Stimulated activated effector memory CD8-positive, alpha-beta T cell treated with anti-CD3 and anti-CD28 coated beads, Interleukin-12 subunit alpha, Interleukin-12 subunit beta, amount 100 ng/mL, for 72 hours (primary cell): ENCODE measurements at regions not wholly inside any gene's neighbourhood (a gene's known extent, or its start where the extent isn't known, plus 50 kb on each side); places are given as distances from the start of the nearest gene placed in this dataset.

Experiments
- ATAC-seq: fragments of 150-1000 bp; cut with Tn5 transposase; 2 replicates; pipeline ENCODE4 v1.10.0; 2021
- DNase-seq, 2 donors: peaks; one replicate each; pipeline ENCODE4 v3.0.0; 2021 to 2022; ENCODE audit warnings: low spot score in 2 of 2
- H3K27ac Mint-ChIP-seq: one replicate; pipeline ENCODE4 v1.8.0; 2022; ENCODE audit warnings: mild to moderate bottlenecking, mixed read lengths
- H3K36me3 Mint-ChIP-seq: one replicate; pipeline ENCODE4 v1.8.0; 2022; ENCODE audit warnings: mild to moderate bottlenecking, mixed read lengths
- H3K4me1 Mint-ChIP-seq: one replicate; pipeline ENCODE4 v1.8.0; 2022; ENCODE audit warnings: mixed read lengths
- H3K4me3 Mint-ChIP-seq: one replicate; pipeline ENCODE4 v1.8.0; 2022; ENCODE audit warnings: mild to moderate bottlenecking, mixed read lengths
- H3K9me3 Mint-ChIP-seq: one replicate; pipeline ENCODE4 v1.8.0; 2022; ENCODE audit warnings: mixed read lengths

- ATAC-seq (no peak), DNase-seq (no peak)
- peaks cover 6% of the 10 kb centered on the region for H3K9me3 Mint-ChIP-seq
- H3K27ac Mint-ChIP-seq, result no peak overlapping the region
- no peak overlapping the region for H3K4me3 Mint-ChIP-seq
- H3K36me3 Mint-ChIP-seq, result no peaks in the 10 kb centered on the region
- H3K4me1 Mint-ChIP-seq, result no peaks in the 10 kb centered on the region
Measured at GRCh38 chr2:2840681-2841300, 509.7 kb upstream of the MYT1L start.

DNA sequence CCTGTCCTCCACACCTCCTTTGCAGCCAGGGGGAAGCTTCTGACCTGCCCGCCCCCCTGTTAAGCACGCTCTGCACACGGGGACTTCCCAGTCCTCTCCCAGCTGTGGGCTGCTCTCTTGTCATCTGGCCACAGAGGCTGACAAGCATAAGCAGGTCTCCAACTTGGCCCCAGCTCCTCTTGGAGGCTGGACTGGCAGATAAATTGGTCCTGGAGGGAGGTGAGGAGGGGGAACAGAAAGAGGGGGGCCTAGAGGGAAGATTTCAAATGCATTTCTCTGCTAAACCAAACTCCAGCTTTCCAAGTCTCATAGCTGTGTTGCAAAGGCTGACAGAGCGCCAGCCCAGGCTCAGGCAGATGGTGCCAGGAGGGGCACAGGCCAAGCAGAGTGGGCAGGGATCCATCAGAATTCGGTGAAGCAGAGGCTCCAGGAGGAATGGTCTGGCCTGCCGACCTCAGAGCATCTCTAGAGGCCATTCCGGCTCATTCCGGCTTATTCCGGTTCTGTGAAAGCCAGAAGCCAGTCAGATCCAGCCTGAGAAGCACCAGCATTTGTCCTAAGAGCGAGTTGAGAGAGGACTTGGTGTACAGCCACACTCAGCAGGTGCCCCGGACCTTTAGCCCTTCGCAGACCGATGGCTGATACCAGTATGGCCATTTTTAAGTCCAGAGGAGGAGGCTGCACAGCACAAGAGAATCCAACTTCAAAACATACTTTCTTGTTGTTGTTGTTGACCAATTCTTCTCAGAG is 508.9 kb upstream of the MYT1L start:
- no peak overlapping the region for H3K4me3 Mint-ChIP-seq
- no peak for ATAC-seq
- H3K27ac Mint-ChIP-seq, result no peak overlapping the region
- H3K9me3 Mint-ChIP-seq, result peaks cover 6% of the 10 kb centered on the region
- no peaks in the 10 kb centered on the region for H3K36me3 Mint-ChIP-seq
- no peak for DNase-seq
- H3K4me1 Mint-ChIP-seq, result no peaks in the 10 kb centered on the region

GRCh38 chr2:2839393-2839781 is 508.3 kb upstream of the MYT1L start:
- no peaks in the 10 kb centered on the region for H3K4me1 Mint-ChIP-seq
- H3K27ac Mint-ChIP-seq, result no peak overlapping the region
- ATAC-seq (no peak), DNase-seq (no peak)
- no peaks in the 10 kb centered on the region for H3K36me3 Mint-ChIP-seq
- H3K9me3 Mint-ChIP-seq, result peaks cover 6% of the 10 kb centered on the region
- H3K4me3 Mint-ChIP-seq, result no peak overlapping the region

DNA sequence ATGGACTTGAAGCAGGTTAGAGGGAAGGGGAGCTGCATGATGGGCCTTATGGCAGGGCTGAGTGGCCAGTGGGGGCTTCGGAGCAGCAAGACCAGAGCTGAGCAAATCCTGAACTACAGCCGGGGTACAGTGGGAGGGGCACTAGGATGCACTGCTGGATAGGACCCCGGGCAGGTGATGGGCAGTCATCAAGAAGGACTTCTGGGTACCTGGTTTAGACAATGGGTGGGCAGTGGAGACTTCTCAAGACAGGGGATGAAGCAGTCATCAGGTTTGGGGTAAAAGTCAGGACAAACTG is 507.4 kb upstream of the MYT1L start:
- no peak for ATAC-seq
- Mint-ChIP-seq H3K36me3 (no peaks in the 10 kb centered on the region), H3K4me3 (no peak overlapping the region), H3K9me3 (peaks cover 6% of the 10 kb centered on the region), H3K4me1 (no peaks in the 10 kb centered on the region), H3K27ac (no peak overlapping the region)
- no peak for DNase-seq

GRCh38 chr2:2837746-2838547 is 506.9 kb upstream of the MYT1L start:
- no peaks in the 10 kb centered on the region for H3K36me3 Mint-ChIP-seq

GRCh38 chr2:2836343-2837070 is 505.4 kb upstream of the MYT1L start:
- H3K4me3 Mint-ChIP-seq, result no peak overlapping the region
- H3K4me1 Mint-ChIP-seq, result no peaks in the 10 kb centered on the region
- H3K27ac Mint-ChIP-seq, result no peak overlapping the region
- DNase-seq, result no peak
- no peak for ATAC-seq
- H3K36me3 Mint-ChIP-seq, result no peaks in the 10 kb centered on the region
- peaks cover 6% of the 10 kb centered on the region for H3K9me3 Mint-ChIP-seq

More at GRCh38 chr2:2837746-2838547, 506.9 kb upstream of the MYT1L start:
- Mint-ChIP-seq H3K9me3 (peaks cover 6% of the 10 kb centered on the region), H3K27ac (no peak overlapping the region), H3K4me1 (no peaks in the 10 kb centered on the region), H3K4me3 (no peak overlapping the region)
- ATAC-seq (no peak), DNase-seq (no peak)

DNA sequence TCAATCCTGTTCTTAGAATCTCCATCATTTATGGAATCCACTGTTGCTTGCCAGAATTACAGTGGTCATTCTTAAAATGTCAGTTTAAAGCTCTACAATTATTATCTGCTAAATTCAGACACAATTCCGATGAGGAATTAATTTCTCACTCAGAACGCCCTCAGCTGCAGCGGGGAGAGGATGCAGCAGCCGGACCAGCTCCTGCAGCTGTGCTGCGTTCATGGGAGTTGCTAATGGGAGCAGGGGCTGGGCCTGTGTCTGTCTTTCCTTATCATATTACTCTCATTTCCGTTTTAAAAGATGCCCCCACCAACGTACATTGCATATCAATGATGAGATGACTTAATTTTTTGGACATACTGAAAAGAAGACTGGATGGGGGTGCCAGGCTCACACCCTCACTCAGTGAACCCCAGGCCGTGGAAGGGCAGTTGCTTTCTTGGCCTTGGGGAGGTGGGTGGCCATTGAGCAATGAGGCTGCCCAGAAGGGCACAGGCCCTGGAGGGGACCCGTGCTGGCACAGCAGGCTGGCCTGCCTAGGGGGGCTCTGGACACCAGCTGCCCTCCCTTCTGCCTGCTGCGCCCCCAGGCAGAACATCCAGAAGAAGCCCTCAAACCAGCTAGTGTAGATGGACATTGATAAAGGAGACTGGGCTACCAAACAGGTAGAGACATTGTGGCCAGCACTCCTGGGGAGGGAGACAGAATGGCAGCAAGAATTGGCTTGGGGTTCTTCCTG is 503.6 kb upstream of the MYT1L start:
- no peak for DNase-seq
- ATAC-seq, result no peak
- no peak overlapping the region for H3K4me3 Mint-ChIP-seq
- H3K27ac Mint-ChIP-seq, result no peak overlapping the region
- peaks cover 9% of the 10 kb centered on the region for H3K9me3 Mint-ChIP-seq
- H3K36me3 Mint-ChIP-seq, result no peaks in the 10 kb centered on the region
- no peaks in the 10 kb centered on the region for H3K4me1 Mint-ChIP-seq

DNA sequence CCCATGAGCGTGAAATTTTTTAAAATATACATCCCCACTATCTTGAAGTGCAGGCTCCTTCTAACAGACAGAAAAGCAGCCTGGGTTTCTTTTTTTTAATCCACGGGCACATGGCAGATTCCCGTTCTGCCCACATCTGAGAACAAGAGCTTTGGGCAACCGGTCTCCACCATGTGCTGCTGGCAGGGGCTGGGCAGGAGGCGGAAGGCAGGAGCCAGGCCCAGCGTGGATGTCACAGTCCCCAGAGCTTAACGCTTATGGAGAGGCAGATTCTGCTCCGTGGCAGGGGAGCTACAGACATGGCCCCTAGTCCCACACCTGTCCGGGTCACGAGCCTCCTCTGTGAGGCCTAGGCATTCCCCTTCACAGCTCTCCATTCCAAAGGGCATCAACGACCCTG is 503.0 kb upstream of the MYT1L start:
- H3K27ac Mint-ChIP-seq, result no peak overlapping the region
- DNase-seq (no peak), ATAC-seq (no peak)
- peaks cover 9% of the 10 kb centered on the region for H3K9me3 Mint-ChIP-seq
- H3K36me3 Mint-ChIP-seq, result no peaks in the 10 kb centered on the region
- H3K4me3 Mint-ChIP-seq, result no peak overlapping the region
- no peaks in the 10 kb centered on the region for H3K4me1 Mint-ChIP-seq

- Mint-ChIP-seq H3K4me3 (no peak overlapping the region), H3K4me1 (no peaks in the 10 kb centered on the region), H3K9me3 (peaks cover 9% of the 10 kb centered on the region), H3K27ac (no peak overlapping the region), H3K36me3 (no peaks in the 10 kb centered on the region)
- DNase-seq, result no peak
- ATAC-seq, result no peak
Measured at GRCh38 chr2:2832657-2833056, 501.6 kb upstream of the MYT1L start.

GRCh38 chr2:2831633-2832032 is 500.6 kb upstream of the MYT1L start:
- peaks cover 9% of the 10 kb centered on the region for H3K9me3 Mint-ChIP-seq
- no peak overlapping the region for H3K27ac Mint-ChIP-seq
- ATAC-seq (no peak), DNase-seq (no peak)
- no peaks in the 10 kb centered on the region for H3K4me1 Mint-ChIP-seq
- no peaks in the 10 kb centered on the region for H3K36me3 Mint-ChIP-seq
- no peak overlapping the region for H3K4me3 Mint-ChIP-seq

DNA sequence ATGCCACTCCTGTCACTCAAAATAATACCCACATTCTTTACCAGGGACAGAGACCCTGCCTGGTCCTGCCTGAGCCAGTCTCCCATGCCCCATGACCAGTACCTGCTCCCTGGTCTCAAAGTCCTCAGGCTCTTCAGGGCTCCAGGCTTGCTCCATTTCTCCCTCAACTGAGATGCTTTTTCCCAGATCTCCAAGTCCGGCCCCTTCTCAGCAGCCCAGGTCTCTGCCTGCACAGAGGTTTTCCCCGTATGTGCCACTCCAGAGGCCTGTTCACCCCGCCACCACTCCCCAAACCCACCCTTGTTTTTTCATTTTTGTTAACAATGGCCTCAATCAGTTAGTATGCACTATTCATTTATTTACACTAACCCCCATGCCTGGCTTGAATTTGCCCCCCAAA is 499.5 kb upstream of the MYT1L start:
- no peak overlapping the region for H3K4me3 Mint-ChIP-seq
- no peaks in the 10 kb centered on the region for H3K4me1 Mint-ChIP-seq
- no peak for DNase-seq
- H3K9me3 Mint-ChIP-seq, result peaks cover 3% of the 10 kb centered on the region
- H3K36me3 Mint-ChIP-seq, result no peaks in the 10 kb centered on the region
- H3K27ac Mint-ChIP-seq, result no peak overlapping the region
- ATAC-seq, result no peak

GRCh38 chr2:2828774-2829368 is 497.8 kb upstream of the MYT1L start:
- Mint-ChIP-seq H3K36me3 (no peaks in the 10 kb centered on the region), H3K9me3 (peaks cover 3% of the 10 kb centered on the region), H3K27ac (no peak overlapping the region), H3K4me3 (no peak overlapping the region), H3K4me1 (no peaks in the 10 kb centered on the region)
- no peak for DNase-seq
- ATAC-seq, result no peak

DNA sequence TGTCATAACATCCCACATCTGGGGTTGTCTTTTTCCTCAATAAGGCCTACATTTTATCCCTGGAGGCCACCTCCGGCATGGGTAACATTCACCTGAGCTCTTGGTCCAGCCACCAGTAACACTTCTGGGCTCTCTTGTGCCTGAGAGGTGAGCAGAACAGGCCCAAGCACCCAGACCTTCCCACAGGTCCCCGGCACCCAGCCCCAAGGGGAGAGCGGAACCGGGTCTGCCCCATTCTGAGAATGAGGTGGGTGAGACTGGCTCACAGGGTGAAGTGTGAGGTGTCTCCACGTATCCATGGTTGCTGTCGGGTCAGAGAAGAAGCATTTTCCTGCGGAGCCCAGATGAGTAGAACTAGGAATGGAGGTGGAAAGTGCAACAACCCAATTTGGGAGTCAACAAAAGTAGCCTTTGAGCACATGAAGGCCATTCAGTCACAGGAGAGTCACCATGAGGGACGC is 496.7 kb upstream of the MYT1L start:
- no peak for DNase-seq
- Mint-ChIP-seq H3K36me3 (no peaks in the 10 kb centered on the region), H3K27ac (no peak overlapping the region), H3K4me3 (no peak overlapping the region), H3K9me3 (peaks cover 3% of the 10 kb centered on the region), H3K4me1 (no peaks in the 10 kb centered on the region)
- no peak for ATAC-seq

GRCh38 chr2:2827046-2827636 is 496.1 kb upstream of the MYT1L start:
- Mint-ChIP-seq H3K36me3 (no peaks in the 10 kb centered on the region), H3K9me3 (peaks cover 3% of the 10 kb centered on the region), H3K27ac (no peak overlapping the region), H3K4me3 (no peak overlapping the region), H3K4me1 (no peaks in the 10 kb centered on the region)
- DNase-seq, result no peak
- ATAC-seq, result no peak
